ENCODE measurements at regions not wholly inside any gene's neighbourhood (a gene's known extent, or its start where the extent isn't known, plus 50 kb on each side); places are given as distances from the start of the nearest gene placed in this dataset.

- TF ChIP-seq CTCF (IDR thresholded peaks at IDR 0.05; ENCODE audit: control insufficient read depth, extremely low read depth, insufficient read depth) = no peak
- DNase-seq (ENCODE audit: low read depth) = no peak
- H3K4me3 ChIP-seq (ENCODE audit: low read depth, low read length) = no peak overlapping the region
Observed at GRCh38 chr13:103203735-103204330, 137.6 kb upstream of the SLC10A2 start.

DNA sequence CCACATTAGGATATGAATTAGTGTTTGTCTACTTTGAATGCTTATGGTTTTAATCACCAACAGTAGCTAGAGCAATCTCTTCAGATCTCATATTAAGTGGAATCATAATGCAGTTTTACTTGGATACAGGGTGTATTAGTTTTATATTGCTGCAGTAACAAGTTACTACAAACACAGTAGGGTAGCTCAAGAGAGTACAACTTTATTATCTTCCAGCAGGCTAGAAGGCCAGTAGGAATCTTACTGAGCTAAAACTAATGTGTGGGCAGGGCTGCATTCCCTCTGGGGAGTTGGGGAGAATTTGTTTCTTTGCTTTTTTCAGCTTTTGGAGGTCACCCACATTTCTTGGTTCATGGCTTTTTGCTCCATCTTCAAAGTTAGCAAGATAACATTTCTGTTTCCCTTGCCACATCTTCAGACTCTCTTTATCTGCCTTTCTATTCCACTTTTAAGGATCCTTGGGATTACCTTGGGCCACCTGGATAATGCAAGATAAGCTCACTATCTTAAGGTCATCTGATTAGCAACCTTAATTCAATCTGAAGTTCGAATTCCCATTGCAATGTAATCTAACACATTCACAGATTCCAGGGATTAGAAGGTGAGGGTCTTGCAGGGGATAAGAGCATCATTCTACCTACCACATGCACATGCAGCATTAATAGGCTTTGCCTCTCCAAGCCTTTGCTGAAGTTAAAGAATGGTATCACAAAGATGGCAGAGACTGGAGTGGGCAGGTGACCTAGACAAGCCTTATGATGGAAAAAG lies 134.1 kb upstream of the SLC10A2 start:
- no peak for DNase-seq (ENCODE audit: low read depth)
- H3K4me3 ChIP-seq (ENCODE audit: low read depth, low read length) = no peak overlapping the region
- TF ChIP-seq CTCF (IDR thresholded peaks at IDR 0.05; ENCODE audit: control insufficient read depth, extremely low read depth, insufficient read depth) = no peak

- no peak for DNase-seq (ENCODE audit: low read depth)
- no peak for TF ChIP-seq CTCF (IDR thresholded peaks at IDR 0.05; ENCODE audit: control insufficient read depth, extremely low read depth, insufficient read depth)
- no peak overlapping the region for H3K4me3 ChIP-seq (ENCODE audit: low read depth, low read length)
Observed at GRCh38 chr13:103199380-103200088, 133.3 kb upstream of the SLC10A2 start.

DNA sequence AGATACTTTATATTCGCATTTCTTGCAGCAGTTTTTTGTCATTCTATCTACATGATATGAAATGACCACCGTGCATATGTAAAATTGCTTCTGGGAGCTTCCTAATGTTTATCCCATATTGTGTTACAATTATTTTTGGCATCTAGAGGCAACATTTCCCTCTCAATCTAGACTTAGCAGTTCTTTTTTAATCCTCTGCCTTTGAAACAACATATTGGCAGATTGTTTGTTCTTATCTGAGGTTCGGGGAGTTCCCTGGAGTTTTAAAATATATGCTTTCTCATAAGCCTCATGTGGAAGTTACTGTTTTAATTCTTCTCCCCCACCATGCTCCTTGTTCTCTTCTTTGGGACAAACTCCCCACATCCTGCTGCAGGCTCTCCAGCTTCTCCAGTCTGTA lies 130.1 kb upstream of the SLC10A2 start:
- no peak for TF ChIP-seq CTCF (IDR thresholded peaks at IDR 0.05; ENCODE audit: control insufficient read depth, extremely low read depth, insufficient read depth)
- no peak overlapping the region for H3K4me3 ChIP-seq (ENCODE audit: low read depth, low read length)
- no peak for DNase-seq (ENCODE audit: low read depth)

DNA sequence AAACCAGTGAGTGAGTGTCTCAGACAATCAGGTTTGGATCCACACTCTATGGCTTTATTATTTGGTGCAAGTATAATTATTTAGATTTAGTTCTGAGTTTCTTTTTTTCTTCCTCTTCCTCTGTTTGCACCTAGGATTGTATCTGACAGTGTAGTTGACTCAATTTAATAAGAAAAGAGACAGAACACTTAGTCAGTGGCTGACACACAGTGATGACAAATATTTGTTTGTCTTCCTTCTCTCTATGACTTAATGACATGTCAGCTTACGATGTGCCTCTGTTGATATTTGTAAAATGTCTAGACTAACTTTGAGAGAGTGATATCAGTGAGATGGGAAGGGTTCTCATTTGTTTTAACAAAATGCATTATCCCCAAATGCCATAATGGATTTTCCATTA lies 129.5 kb upstream of the SLC10A2 start:
- DNase-seq (ENCODE audit: low read depth) = no peak
- no peak for TF ChIP-seq CTCF (IDR thresholded peaks at IDR 0.05; ENCODE audit: control insufficient read depth, extremely low read depth, insufficient read depth)
- no peak overlapping the region for H3K4me3 ChIP-seq (ENCODE audit: low read depth, low read length)

DNA sequence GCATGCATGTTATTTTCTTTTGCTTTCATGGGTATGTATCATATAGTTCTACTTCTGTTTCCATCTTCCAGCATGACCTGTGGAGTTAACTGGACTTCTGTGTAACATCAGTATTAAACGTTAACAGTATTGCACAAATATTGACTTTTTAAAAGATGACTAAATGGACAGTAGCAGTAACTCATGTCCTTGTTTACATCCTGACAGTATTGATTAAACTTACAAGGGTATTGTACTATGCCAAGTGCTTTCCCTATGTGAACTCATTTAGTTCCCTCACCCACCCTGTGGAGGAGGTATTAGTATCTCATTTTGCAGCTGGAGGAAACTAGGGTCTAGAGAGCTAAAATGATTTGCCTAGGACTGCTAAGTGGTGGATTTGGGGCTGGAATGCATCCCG lies 128.7 kb upstream of the SLC10A2 start:
- no peak overlapping the region for H3K4me3 ChIP-seq (ENCODE audit: low read depth, low read length)
- TF ChIP-seq CTCF (IDR thresholded peaks at IDR 0.05; ENCODE audit: control insufficient read depth, extremely low read depth, insufficient read depth) = no peak
- no peak for DNase-seq (ENCODE audit: low read depth)

Data from LNCaP clone FGC (cell line).